ENCODE measurements at regions not wholly inside any gene's neighbourhood (a gene's known extent, or its start where the extent isn't known, plus 50 kb on each side); places are given as distances from the start of the nearest gene placed in this dataset.

DNA sequence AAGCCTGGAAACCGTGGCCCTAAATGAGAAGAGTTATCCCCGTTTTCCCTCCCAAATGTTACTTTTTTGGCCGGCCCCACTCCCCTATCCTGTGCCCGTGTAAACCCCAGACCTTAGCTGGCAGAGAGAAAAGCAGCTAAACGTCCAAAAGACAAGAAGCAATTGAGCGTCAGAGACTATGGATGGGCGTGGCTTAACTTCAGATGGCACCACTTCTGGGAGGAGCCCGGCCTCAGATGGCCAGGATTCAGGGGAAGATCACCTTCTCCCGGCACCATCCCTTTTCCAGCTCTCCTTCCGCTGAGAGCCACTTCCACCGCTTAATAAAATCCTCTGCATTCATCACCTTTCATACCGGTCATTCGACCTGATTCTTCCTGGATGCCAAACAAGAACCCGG, 350.1 kb upstream of the PCDH7 start:
- POLR2A ChIA-PET: no interaction called here
- Histone ChIP-seq H2AFZ (ENCODE audit: low read depth, low read length, poor library complexity, severe bottlenecking) (no peak overlapping the region), H3K36me3 (ENCODE audit: control insufficient read depth in 1 of 2, insufficient read depth in 2 of 2, low read length in 2 of 2) (no peaks in the 10 kb centered on the region), H3K9me2 (ENCODE audit: insufficient read depth) (no peaks in the 10 kb centered on the region), H3K9ac (ENCODE audit: low read length) (no peak overlapping the region), H3K27ac (ENCODE audit: low read depth, low read length) (no peak overlapping the region), H3K27me3 (ENCODE audit: insufficient read depth, low read length) (no peaks in the 10 kb centered on the region), H4K20me1 (ENCODE audit: insufficient read depth) (no peaks in the 10 kb centered on the region), H3K4me1 (ENCODE audit: control insufficient read depth in 1 of 2, insufficient read depth in 2 of 2, low read length in 2 of 2) (no peaks in the 10 kb centered on the region), H3K4me2 (ENCODE audit: low read length) (no peak overlapping the region), H3K79me2 (ENCODE audit: insufficient read depth, low read length) (no peaks in the 10 kb centered on the region), H3K4me3 (replicated peaks in 1 of 2; ENCODE audit: low read depth in 1 of 2, low read length in 2 of 2) (no peak overlapping the region), H3K9me3 (ENCODE audit: control insufficient read depth in 1 of 2, insufficient read depth in 1 of 2, low read depth in 1 of 2, low read length in 2 of 2) (no peaks in the 10 kb centered on the region)
- CTCF ChIA-PET: no interaction called here
- RAD21 ChIA-PET (ENCODE audit: low non-redundant PET in 1 of 2, low total read pairs in 2 of 2, uncharacterized antibody in 2 of 2, unreplicated experiment in 2 of 2): no interaction called here
- DNase-seq (ENCODE audit: low read depth, low spot score) (no peak), ATAC-seq (no peak)
- intact Hi-C loops (cut with micrococcal nuclease): no loop called here
- BruUV-seq (replicated peaks): no TSS peak
- TF ChIP-seq SP1 (IDR thresholded peaks at IDR 0.05; ENCODE audit: low read depth) (no peak), RAD21 (IDR thresholded peaks at IDR 0.05; ENCODE audit: low read depth) (no peak), EZH2 (IDR thresholded peaks at IDR 0.05) (no peak), SIN3A (IDR thresholded peaks at IDR 0.05; ENCODE audit: low read depth) (no peak)
- TF ChIP-seq, protein P1, sequence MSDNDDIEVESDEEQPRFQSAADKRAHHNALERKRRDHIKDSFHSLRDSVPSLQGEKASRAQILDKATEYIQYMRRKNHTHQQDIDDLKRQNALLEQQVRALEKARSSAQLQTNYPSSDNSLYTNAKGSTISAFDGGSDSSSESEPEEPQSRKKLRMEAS (IDR thresholded peaks at IDR 0.05): no peak

DNA sequence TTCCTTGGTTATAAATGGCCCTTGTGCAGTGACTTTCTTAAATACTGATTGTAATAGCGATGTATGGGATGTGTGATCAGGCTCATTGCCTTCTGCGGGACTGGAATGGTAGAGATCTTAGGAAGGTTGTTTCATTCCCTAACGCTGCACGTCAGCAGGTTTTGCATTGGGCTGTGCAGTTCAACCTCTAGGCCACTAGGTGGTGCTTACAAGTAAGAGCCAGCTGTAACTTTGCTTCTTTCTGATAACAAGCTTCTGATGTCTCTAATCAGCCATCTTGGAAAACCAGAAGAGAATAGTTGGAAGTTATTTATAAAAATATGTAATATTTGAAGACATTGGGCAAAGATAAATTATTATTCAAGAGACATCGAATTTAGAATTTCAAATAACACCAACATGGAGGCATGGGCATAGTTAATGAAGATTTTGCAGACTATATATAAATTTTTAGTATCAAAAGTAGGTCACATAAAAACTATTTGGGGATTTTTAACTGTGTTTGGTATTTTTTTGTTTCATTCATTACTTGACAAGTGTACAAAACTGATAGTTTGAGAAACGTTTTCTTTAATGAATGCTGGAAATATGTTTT, 339.7 kb upstream of the PCDH7 start:
- H3K9me2 ChIP-seq (ENCODE audit: insufficient read depth): no peaks in the 10 kb centered on the region; the same call in 1 of the 2 replicates
- no peak overlapping the region for H3K27ac ChIP-seq (ENCODE audit: low read depth, low read length)
- H2AFZ ChIP-seq (ENCODE audit: low read depth, low read length, poor library complexity, severe bottlenecking): peak overlapping the region; percentile 99
- CTCF ChIA-PET: interaction anchor here (1.0 kb wide), 1 partner anchor 14 kb away, joined by 3 read pairs; no protein-coding TSS in a partner anchor
- intact Hi-C loops (cut with micrococcal nuclease): no loop called here
- H3K9ac ChIP-seq (ENCODE audit: low read length): no peak overlapping the region
- no TSS peak for BruUV-seq (replicated peaks)
- TF ChIP-seq YY1 (IDR thresholded peaks at IDR 0.05; ENCODE audit: extremely low read depth, insufficient replicate concordance, low read depth, low read length) (peak; percentile 84), CBX3 (IDR thresholded peaks at IDR 0.05; ENCODE audit: low read depth) (peak; percentile 88; the same call in 1 of the 2 replicates), EZH2phosphoT487 (IDR thresholded peaks at IDR 0.05; ENCODE audit: borderline replicate concordance) (no peak), RAD21 (IDR thresholded peaks at IDR 0.05; ENCODE audit: low read depth) (peak; percentile 58)
- TF ChIP-seq, protein P2, sequence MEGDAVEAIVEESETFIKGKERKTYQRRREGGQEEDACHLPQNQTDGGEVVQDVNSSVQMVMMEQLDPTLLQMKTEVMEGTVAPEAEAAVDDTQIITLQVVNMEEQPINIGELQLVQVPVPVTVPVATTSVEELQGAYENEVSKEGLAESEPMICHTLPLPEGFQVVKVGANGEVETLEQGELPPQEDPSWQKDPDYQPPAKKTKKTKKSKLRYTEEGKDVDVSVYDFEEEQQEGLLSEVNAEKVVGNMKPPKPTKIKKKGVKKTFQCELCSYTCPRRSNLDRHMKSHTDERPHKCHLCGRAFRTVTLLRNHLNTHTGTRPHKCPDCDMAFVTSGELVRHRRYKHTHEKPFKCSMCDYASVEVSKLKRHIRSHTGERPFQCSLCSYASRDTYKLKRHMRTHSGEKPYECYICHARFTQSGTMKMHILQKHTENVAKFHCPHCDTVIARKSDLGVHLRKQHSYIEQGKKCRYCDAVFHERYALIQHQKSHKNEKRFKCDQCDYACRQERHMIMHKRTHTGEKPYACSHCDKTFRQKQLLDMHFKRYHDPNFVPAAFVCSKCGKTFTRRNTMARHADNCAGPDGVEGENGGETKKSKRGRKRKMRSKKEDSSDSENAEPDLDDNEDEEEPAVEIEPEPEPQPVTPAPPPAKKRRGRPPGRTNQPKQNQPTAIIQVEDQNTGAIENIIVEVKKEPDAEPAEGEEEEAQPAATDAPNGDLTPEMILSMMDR (IDR thresholded peaks at IDR 0.05 in 2 of 3, conservative IDR thresholded peaks at IDR 0.05 in 1 of 3; ENCODE audit: borderline replicate concordance in 1 of 3, insufficient read depth in 1 of 3, low read depth in 2 of 3, low read length in 2 of 3): peak; percentile 5 to 93 (median 84); a peak in 5 of 6 replicates
- H3K9me3 ChIP-seq (ENCODE audit: control insufficient read depth in 1 of 2, insufficient read depth in 1 of 2, low read depth in 1 of 2, low read length in 2 of 2): no peaks in the 10 kb centered on the region
- RAD21 ChIA-PET (ENCODE audit: low non-redundant PET in 1 of 2, low total read pairs in 2 of 2, uncharacterized antibody in 2 of 2, unreplicated experiment in 2 of 2): no interaction called here
- no peak overlapping the region for H3K4me3 ChIP-seq (replicated peaks in 1 of 2; ENCODE audit: low read depth in 1 of 2, low read length in 2 of 2)
- no peaks in the 10 kb centered on the region for H3K79me2 ChIP-seq (ENCODE audit: insufficient read depth, low read length)
- POLR2A ChIA-PET: no interaction called here
- ATAC-seq (peak; percentile 86), DNase-seq (ENCODE audit: low read depth, low spot score) (peak; percentile 65)
- H3K4me2 ChIP-seq (ENCODE audit: low read length): peak overlapping the region; percentile 2; the same call in 1 of the 2 replicates
- H4K20me1 ChIP-seq (ENCODE audit: insufficient read depth): no peaks in the 10 kb centered on the region
- H3K4me1 ChIP-seq (ENCODE audit: control insufficient read depth in 1 of 2, insufficient read depth in 2 of 2, low read length in 2 of 2): no peaks in the 10 kb centered on the region
- H3K27me3 ChIP-seq (ENCODE audit: insufficient read depth, low read length): no peaks in the 10 kb centered on the region
- H3K36me3 ChIP-seq (ENCODE audit: control insufficient read depth in 1 of 2, insufficient read depth in 2 of 2, low read length in 2 of 2): no peaks in the 10 kb centered on the region

Data from HCT116 (cell line).